MM.1S (cell line): ENCODE measurements at regions not wholly inside any gene's neighbourhood (a gene's known extent, or its start where the extent isn't known, plus 50 kb on each side); places are given as distances from the start of the nearest gene placed in this dataset.

Experiments
- EZH2 ChIP-seq: fragments of 300-600 bp; sonication (generic); optimal IDR thresholded peaks from 2 replicates; pipeline ENCODE3; 2017; ENCODE audit warnings: low read depth, mild to moderate bottlenecking, antibody characterized with exemption, low read length, mixed read lengths
- EZH2phosphoT487 ChIP-seq: fragments of 300-600 bp; sonication (generic); IDR thresholded peaks from 2 replicates; pipeline ENCODE4 v1.6.1; 2018; ENCODE audit warnings: antibody characterized with exemption, low read length
- TF ChIP-seq, protein P1 (sequence below): fragments of 300-600 bp; sonication (generic); IDR thresholded peaks from 2 replicates; pipeline ENCODE4 v1.5.1; 2016; ENCODE audit warnings: antibody characterized with exemption, low read length, mixed read lengths

DNA sequence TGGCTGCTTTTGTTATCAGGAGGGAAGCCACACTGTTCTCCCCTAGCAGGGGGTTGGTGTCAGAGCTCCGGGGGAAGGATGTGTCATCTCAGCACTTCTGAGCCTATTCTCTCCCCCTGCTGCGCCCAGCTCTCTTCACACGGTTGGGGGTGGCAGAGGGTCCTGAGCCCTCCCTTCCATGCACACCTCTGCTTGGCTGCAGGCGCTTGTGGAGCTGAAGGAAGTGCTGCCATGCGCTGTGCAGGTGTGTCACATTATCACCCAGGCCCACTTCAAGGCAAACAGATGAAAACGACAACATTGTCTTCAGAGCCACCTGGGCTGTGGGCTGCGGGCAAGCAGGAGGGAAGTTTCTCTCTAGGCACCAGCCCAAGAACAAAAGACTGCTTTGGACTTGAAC is 263.4 kb downstream of the BMP7 start:
- TF ChIP-seq, protein P1, sequence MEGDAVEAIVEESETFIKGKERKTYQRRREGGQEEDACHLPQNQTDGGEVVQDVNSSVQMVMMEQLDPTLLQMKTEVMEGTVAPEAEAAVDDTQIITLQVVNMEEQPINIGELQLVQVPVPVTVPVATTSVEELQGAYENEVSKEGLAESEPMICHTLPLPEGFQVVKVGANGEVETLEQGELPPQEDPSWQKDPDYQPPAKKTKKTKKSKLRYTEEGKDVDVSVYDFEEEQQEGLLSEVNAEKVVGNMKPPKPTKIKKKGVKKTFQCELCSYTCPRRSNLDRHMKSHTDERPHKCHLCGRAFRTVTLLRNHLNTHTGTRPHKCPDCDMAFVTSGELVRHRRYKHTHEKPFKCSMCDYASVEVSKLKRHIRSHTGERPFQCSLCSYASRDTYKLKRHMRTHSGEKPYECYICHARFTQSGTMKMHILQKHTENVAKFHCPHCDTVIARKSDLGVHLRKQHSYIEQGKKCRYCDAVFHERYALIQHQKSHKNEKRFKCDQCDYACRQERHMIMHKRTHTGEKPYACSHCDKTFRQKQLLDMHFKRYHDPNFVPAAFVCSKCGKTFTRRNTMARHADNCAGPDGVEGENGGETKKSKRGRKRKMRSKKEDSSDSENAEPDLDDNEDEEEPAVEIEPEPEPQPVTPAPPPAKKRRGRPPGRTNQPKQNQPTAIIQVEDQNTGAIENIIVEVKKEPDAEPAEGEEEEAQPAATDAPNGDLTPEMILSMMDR: no peak
- TF ChIP-seq EZH2phosphoT487 (no peak), EZH2 (no peak)
